ENCODE measurements at regions not wholly inside any gene's neighbourhood (a gene's known extent, or its start where the extent isn't known, plus 50 kb on each side); places are given as distances from the start of the nearest gene placed in this dataset.

DNA sequence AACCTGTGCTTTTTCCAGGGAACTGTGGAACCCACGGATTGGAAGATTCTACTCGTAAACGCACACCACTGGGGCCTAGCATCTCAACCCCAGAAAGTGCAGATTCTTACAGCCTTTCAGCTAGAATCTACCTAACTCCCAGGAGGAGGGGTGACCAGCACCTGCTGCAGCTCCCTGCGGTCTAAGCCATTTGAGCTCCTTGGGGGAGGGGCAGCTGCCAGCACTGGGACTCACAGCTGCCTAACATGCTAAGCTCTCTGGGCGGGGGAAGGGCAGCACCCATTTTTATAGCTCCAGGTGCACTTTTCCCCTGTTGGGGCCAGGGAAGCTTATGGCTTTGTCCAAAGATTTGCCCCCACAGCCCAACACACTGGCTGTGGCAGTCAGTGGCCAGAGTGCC, 595.7 kb upstream of the EPHA5 start:
- peaks cover 7% of the 10 kb centered on the region for H3K9me3 Mint-ChIP-seq (ENCODE audit: unreplicated experiment)
- no peak for DNase-seq (ENCODE audit: unreplicated experiment)
- ChIA-PET POLR2A (no interaction called here), CTCF (interaction anchor here (0.7 kb wide), 1 partner anchor 121 kb away, joined by 3 read pairs; no protein-coding TSS in a partner anchor)
- no peak overlapping the region for H3K4me3 Mint-ChIP-seq (ENCODE audit: unreplicated experiment)
- no peaks in the 10 kb centered on the region for H3K4me1 Mint-ChIP-seq (ENCODE audit: insufficient read depth, unreplicated experiment)
- no peaks in the 10 kb centered on the region for H3K27me3 Mint-ChIP-seq (ENCODE audit: insufficient read depth, unreplicated experiment)
- BruUV-seq (replicated peaks) = no TSS peak
- intact Hi-C loops (cut with micrococcal nuclease) = no loop called here
- no peaks in the 10 kb centered on the region for H3K36me3 Mint-ChIP-seq (ENCODE audit: insufficient read depth, unreplicated experiment)
- no peak overlapping the region for H3K27ac Mint-ChIP-seq (ENCODE audit: low read depth, unreplicated experiment)
- no peak for TF ChIP-seq CTCF (IDR thresholded peaks at IDR 0.05; ENCODE audit: unreplicated experiment)

- ChIA-PET POLR2A (no interaction called here), CTCF (interaction anchor here (0.6 kb wide), 2 partner anchors 617 to 1493 kb away, joined by 3 read pairs; no protein-coding TSS in a partner anchor)
- Mint-ChIP-seq H3K9me3 (ENCODE audit: unreplicated experiment) (no peaks in the 10 kb centered on the region), H3K4me1 (ENCODE audit: insufficient read depth, unreplicated experiment) (no peaks in the 10 kb centered on the region), H3K36me3 (ENCODE audit: insufficient read depth, unreplicated experiment) (no peaks in the 10 kb centered on the region), H3K27me3 (ENCODE audit: insufficient read depth, unreplicated experiment) (no peaks in the 10 kb centered on the region), H3K27ac (ENCODE audit: low read depth, unreplicated experiment) (no peak overlapping the region), H3K4me3 (ENCODE audit: unreplicated experiment) (no peak overlapping the region)
- DNase-seq (ENCODE audit: unreplicated experiment) = peak; percentile 6
- BruUV-seq (replicated peaks) = no TSS peak
- no peak for TF ChIP-seq CTCF (IDR thresholded peaks at IDR 0.05; ENCODE audit: unreplicated experiment)
- intact Hi-C loops (cut with micrococcal nuclease) = no loop called here
Observed at GRCh38 chr4:66252291-66252690, 582.0 kb upstream of the EPHA5 start.

DNA sequence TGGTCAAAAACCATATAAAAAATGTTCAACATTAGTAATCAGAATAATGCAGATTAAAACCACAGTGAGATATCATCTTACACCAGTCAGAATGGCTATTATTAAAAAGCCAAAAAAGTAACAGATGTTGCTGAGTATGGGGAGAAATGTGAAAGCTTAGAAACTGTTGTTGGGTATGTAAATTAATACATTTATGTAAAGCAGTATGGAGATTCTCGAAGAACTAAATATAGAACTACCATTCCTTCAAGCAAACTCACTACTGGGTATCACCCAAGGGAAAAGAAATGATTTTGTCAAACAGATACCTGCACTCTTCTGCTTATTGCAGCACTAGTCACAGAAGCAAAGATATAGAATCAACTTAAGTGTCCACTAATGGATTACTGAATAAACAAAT, 576.4 kb upstream of the EPHA5 start:
- Mint-ChIP-seq H3K4me3 (ENCODE audit: unreplicated experiment) (no peak overlapping the region), H3K36me3 (ENCODE audit: insufficient read depth, unreplicated experiment) (no peaks in the 10 kb centered on the region), H3K27me3 (ENCODE audit: insufficient read depth, unreplicated experiment) (no peaks in the 10 kb centered on the region), H3K4me1 (ENCODE audit: insufficient read depth, unreplicated experiment) (no peaks in the 10 kb centered on the region), H3K27ac (ENCODE audit: low read depth, unreplicated experiment) (no peak overlapping the region), H3K9me3 (ENCODE audit: unreplicated experiment) (no peaks in the 10 kb centered on the region)
- intact Hi-C loops (cut with micrococcal nuclease) = no loop called here
- TF ChIP-seq CTCF (IDR thresholded peaks at IDR 0.05; ENCODE audit: unreplicated experiment) = no peak
- no peak for DNase-seq (ENCODE audit: unreplicated experiment)
- ChIA-PET POLR2A (no interaction called here), CTCF (no interaction called here)
- BruUV-seq (replicated peaks) = no TSS peak

- H3K9me3 Mint-ChIP-seq (ENCODE audit: unreplicated experiment) = peaks cover 6% of the 10 kb centered on the region
- H3K27ac Mint-ChIP-seq (ENCODE audit: low read depth, unreplicated experiment) = no peak overlapping the region
- intact Hi-C loops (cut with micrococcal nuclease) = no loop called here
- ChIA-PET CTCF (no interaction called here), POLR2A (no interaction called here)
- H3K4me1 Mint-ChIP-seq (ENCODE audit: insufficient read depth, unreplicated experiment) = no peaks in the 10 kb centered on the region
- H3K36me3 Mint-ChIP-seq (ENCODE audit: insufficient read depth, unreplicated experiment) = no peaks in the 10 kb centered on the region
- H3K4me3 Mint-ChIP-seq (ENCODE audit: unreplicated experiment) = no peak overlapping the region
- no TSS peak for BruUV-seq (replicated peaks)
- DNase-seq (ENCODE audit: unreplicated experiment) = no peak
- H3K27me3 Mint-ChIP-seq (ENCODE audit: insufficient read depth, unreplicated experiment) = no peaks in the 10 kb centered on the region
- TF ChIP-seq CTCF (IDR thresholded peaks at IDR 0.05; ENCODE audit: unreplicated experiment) = no peak
Observed at GRCh38 chr4:66235876-66236275, 565.6 kb upstream of the EPHA5 start.
